GM18873 (cell line): ENCODE measurements at regions not wholly inside any gene's neighbourhood (a gene's known extent, or its start where the extent isn't known, plus 50 kb on each side); places are given as distances from the start of the nearest gene placed in this dataset.

Experiments
- ATAC-seq: cut with Tn5 transposase; IDR thresholded peaks from one replicate; pipeline ENCODE4 v1.9.1; 2021; ENCODE audit warnings: mild to moderate bottlenecking, moderate library complexity, moderate number of reproducible peaks; ENCODE audit not compliant: unreplicated experiment, low FRiP score

DNA sequence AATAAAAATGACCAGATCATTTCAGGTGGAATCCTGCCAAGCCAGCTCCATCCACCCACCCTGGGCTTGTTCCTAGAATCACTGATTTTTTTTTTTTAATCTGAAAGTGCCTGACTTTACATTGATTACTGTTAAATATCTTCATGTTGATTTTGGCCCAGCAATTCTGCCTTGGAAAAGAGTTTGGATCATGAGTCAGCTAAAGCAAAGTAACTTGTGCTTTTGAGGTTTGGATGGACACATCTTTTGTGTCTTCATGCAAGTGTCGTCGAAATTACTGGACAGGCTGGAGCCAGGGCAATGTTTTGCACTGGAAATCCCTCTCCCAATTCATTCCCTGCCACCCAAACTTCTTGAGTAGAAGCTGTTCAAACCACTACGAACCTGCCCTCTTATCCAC is 164.0 kb upstream of the SYT13 start:
- ATAC-seq = no peak

DNA sequence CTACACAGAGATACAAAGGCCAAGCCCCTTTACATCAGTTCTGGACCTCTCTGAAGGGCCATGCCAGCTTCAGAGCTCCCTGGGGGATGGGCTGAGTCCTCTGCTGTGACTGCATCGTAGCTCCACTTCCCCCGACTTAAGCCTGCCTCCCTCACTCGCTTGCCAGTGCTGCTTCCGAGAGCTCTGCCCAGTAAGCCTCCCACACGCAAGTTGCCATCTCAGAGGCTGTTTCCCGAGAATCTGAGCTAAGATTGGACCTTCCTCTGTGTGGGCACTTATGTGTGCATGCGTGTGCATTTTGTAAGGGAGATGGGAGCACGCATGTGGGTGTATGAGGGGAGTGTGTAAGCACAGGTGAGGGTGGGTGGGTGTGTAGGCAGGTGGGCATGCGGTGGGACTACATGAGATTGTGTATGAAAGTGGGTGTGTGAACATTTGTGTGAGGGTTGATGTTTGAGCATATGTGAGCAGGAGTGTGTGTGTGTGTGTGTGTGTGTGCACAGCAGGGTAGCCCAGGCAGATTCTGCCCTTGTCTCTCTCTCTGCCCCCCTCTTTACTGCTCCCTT is 163.0 kb upstream of the SYT13 start:
- no peak for ATAC-seq

DNA sequence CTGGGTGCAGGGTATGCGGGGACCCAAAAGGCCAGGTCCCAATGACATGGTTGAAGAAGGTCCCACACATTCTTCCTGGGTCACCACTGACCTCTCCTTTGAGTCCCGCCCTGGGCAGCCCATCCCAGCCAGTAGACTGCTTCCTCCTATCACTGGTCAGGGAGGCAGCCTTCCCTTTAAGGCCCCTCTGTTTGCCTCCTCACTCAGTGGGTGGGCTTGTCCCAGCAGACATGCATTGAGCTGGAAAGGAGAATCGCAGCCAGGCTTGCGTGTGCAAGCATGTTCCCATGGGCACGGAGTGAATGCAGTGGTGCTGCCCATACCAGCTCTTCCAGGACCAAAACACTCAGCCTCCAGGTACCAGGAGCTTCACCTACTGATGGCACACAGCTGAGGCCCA is 162.4 kb upstream of the SYT13 start:
- no peak for ATAC-seq

DNA sequence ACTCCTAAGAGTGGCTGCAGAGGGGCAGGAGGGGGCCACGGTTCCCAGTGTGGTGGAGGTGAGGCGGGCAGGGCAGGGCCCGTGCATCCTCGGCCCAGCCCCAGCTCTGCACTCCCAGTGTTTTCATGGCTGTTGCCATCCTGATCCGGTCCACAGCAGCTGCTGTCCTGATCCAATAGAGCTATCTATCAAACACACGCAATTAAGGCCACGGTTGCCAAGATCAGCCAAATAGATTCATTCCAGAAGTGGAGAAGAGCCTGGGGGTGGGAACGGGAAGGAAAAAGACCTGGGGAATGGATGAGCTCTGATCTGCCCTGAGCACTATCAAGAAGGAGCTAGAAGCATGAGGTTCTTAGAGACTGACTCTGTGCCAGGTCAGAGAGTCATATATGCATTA is 160.9 kb upstream of the SYT13 start:
- no peak for ATAC-seq

DNA sequence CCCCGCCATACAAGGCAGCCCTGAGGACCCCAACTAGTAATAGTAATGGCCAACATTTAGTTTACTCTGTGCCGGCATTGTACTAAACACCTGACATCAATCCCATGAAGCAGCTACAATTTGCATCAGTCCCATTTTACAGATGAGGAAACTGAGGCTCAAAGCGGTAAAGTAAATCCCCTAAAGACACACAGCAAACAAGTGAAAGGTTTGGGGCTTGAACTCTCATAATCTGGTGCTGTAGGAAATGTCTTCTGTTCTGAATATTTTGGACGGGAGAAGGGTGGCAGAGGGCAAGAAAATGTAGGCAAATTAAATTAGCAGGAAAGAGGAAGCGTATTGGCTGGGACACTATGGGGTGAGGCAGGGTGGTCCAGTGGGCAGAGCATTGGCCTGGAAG is 160.3 kb upstream of the SYT13 start:
- no peak for ATAC-seq

DNA sequence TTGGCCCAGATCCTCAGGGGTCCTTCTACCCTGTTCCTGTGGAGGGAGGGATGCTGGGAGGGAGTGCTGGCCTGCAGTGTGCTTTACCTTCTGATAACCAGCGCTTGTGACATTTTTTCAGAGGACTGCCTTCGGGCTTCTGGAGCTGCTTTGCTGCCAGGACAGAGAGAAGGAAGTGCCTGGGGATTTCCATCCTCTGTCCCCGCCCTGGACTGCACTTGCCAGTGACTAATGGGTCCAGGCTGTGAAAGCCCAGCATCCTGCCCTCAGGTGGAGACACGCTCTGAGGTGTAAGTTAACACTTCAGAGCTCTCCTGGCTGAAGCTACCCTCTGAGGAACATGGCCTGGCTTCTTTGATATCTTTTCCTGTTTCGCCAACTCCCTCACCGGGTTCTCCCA is 158.7 kb upstream of the SYT13 start:
- ATAC-seq = no peak

DNA sequence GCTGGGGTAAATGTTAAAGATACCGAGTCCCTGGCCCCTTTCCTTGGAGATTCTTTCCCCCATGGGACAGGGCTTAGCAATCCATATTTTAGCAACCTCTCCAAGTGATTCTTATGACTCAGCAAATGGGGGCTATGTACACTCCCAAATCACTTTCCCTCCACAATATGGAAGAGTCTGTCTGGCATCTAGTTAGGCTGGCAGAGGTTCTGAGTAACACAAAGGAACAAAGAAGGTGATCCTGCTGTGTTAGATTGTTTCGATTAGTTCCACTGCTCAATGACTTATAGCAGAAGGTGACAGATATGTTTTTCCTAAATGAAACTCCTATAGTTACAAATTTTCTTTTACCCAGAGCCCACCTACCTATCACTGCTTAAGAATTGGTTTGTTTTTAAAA is 154.0 kb upstream of the SYT13 start:
- no peak for ATAC-seq

DNA sequence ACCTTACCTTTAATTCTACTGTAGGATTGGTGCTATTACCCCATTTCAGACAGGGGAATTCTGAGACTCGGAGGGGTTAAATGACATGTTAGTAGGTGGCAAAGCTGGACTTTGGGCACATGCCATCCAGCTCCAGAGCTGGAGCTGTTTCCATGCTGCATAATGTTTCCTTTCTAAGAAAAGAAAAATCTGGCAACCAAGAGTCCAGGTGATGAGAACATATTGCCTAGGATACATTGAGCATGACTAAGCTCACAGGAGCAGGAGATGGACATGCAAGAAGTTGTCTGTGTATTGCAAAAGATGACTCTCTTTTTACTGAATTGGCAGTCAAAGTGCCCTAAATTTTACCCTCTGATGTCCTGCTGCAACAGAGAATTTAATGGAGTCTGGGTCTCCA is 150.8 kb upstream of the SYT13 start:
- no peak for ATAC-seq

DNA sequence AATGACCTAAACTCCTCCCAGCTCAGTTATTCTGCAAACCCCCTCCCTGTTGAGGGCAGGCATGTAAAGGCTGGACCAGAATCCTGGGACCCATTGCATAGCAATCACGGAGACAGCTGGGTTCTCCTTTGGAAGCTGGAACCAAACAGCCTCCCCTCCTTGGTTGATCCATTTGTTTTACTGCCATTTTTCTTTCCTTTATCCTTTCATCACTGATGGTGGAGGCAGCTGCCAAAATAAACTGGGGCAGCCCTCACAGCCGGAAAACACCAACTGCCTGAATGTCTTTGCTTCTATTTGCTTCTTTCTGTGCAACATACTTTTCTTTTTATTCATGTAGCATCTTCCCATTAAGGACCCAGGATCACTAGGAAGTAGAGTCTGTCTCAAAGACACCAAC is 150.0 kb upstream of the SYT13 start:
- no peak for ATAC-seq

DNA sequence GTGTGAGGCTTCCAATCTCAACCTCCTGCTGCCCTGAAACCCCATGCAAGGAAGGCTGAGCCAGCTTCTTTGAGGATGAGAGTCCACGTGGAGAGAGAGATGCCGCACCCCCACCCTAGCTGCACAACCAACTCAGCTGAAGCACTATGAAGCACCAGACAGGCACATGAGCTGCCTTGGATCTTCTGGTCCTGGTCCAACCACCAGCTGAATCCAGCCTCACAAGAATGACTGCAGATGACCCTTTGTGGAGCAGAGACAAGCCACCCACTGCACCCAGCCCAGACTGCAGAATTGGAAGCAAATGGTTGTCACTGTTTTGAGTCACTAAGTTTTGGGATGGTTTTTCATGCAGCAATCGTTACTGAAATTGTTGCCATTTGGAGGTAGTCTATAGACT is 149.6 kb upstream of the SYT13 start:
- ATAC-seq = no peak

DNA sequence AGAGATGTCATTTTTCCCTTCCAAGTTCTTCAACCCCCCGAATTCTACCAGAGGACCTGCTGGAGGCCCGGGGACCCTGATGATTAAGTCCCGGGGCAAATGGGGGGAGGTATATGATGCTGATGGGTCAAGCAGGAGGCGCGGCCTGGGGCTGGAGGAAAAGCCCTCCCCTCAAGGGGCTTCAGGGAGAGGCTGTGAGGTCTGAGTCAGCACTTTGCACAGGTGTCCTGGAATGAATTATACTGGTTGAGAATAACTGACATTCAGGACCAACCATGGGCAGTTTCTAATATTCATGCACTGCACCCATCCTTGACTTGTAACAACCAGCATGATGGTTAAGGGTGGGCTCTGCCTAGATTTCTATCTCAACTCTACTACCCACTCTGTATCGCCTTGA is 146.8 kb upstream of the SYT13 start:
- no peak for ATAC-seq

DNA sequence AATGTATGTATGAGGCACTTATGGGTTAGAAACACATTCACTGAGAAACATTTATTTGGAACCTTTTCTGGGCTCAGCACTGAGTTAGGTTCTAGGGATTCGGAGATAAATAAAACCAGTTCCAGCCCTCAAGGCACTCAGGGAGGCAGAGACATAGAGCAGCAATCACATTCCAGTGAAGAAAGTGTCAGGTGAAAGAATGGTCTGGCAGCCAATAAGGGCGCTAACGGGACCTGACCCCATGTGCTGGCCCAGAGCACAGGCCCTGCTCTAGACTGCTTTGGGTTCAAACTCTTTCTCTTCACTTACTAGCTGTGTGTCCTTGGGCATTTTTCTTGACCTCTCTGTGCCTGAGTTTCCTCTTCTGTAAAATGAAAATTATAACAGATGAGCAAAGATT is 146.0 kb upstream of the SYT13 start:
- ATAC-seq = no peak

DNA sequence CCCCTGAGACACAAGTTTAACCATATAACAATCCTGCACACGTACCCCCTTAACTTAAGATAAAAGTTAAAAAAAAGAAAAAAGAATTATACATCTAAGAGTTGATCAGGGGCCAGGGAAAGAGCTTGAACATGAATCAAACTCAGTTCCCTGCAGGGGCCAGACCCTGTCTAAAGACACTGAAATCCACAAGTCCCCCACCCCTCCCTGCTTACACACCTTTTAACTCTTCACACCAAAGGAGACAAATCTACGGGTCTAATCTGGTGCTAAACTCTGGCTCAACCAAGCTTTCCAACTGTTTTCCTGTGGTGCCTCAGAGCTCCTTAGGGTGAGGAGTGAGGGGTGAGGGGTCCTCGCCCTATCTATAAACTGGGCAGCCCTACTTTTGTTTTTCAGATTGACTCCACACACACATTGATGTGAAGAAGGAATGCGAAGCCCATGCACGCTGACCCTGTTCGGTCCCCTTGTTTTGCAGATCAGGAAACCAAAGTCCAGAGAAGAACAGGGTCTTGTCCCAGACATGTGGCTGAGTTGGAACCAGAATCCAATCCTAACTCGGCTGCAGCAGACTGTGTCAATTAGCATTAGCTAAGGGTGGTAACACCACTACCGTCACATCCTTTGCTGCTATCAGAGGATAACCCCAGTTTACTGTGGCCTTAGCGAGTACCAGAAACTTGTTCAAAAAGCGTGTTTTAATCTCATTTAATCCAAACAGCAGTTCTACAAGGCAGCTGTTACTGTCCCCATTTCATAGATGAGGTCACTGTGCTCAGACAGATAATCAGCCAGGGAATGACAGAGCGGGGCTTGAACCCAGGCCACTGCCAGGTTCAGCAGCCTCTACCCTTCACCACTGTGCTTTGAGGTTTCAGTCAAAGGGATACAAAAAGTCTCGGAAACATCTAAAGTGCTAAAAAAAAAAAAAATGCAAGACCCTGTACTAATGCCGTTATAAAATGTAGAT is 145.2 kb upstream of the SYT13 start:
- no peak for ATAC-seq

DNA sequence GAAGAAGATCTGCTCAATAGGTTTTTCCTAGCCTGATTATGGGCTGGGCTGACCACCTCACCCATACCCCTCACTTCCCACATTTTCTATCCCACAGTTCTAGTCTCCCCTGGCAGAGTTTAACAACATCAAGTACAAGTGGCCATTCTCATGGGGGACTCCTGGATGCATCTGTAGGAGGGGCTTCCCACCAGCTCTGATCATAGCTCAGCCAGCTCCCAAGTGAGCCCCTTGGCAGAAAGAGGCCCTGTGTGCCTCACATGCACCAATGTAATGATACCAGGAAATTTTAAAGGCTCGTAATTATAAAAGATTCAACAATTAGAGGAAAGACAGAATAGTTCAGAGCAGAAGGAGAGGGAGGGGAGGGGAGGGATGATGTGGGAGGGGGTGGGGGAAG is 144.2 kb upstream of the SYT13 start:
- no peak for ATAC-seq

DNA sequence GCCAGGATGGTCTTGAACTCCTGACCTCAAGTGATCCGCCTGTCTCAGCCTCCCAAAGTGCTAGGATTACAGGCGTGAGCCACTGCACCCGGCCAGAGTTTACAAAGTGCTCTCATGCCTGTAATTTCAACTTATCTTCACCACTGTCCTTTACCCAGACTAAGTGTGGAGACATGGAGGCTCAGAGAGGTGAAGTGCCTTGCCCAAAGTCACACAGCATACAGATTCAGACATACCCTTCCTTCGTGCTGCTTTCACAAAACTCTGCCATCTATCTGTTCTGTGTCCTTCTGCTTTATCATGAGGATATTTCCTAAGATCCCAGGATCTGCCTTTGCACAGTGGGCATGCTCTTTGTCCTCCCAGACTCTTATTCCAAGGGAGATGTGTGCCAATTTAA is 143.6 kb upstream of the SYT13 start:
- no peak for ATAC-seq

DNA sequence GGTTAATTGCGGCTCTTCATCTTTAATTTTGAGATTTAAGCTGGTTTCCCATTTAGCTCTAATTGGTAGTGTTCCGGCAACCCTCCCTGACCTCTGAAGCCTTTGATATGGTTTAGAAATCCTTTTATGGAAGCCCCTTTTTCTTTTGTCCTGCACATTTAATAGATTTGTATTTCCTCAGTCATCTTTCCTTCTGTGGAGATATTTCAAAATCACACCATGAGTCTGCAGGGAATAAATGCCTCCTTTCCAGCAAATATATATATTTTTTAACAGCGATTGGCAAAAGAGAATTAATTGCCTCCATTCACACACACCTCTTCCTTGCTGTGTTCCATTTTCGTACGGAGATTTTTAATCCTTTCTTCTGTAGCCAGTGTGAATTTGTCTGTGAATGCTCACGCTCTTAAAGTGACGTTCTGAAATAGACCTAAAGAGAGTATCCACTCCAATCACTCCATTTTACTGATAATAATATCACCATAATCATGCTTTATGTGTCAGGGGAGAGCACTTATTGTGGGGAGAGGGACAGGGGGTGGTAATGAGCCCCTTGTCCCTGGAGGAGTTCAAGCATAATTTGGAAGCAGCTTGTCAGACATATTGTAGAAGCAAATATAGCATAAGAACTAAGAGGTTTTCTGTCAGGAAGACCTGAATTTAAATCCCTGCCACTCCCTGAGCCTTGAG is 142.5 kb upstream of the SYT13 start:
- no peak for ATAC-seq

DNA sequence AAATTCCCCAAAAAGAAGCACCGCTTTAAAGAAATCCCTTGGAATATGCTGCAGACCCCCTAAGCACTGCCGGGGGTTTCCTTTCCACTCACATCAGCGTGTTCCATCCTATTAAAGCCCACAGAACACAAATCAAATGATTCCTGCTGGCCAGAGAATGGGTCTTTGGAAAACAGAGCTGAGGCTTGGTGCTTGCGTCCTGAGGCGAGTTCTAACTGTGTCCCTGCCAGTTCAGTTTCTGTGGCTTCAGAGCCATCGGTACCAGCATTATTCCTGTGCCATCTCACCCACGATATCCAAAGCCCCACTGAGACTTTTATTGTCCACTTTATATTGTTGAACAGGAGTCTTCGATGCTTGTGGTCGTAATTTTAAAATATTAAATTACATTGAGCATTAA is 142.0 kb upstream of the SYT13 start:
- no peak for ATAC-seq

DNA sequence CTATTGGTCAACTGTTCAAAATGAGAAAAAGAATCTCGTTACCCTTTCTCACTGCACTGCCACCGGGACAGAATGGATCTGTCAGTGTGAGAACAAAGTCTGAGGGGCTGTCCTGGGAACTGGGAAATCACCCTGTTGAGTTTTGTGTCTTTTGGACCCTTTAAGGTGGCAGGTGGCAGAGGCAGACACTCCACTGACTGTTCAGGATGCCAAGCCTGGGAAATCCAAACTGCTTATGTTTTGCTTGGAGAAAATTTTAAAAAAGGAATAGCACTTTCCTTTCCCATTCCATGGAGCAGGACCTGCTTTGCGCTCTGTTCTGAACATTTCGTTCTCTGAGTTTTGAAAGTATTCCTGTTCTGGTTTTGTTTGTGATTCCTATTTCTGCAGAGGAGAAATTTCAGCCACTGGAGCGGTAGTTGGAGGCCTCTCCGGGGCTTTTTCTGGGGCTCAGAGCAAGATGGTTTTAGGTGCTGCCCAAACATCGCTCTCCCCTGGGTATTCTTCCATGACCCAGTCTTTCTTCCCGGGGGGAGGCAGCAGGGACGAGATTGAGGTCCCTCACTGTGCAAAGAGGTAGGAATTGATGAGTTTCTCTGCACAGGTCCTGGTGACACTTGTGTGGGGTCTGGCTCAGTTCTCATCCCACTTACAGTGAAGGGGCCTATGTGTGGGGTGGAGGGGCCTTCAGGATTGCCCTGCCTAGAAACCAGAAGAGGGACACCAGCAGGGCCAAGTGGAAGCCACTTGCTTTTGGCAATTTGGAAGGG is 138.5 kb upstream of the SYT13 start:
- no peak for ATAC-seq

DNA sequence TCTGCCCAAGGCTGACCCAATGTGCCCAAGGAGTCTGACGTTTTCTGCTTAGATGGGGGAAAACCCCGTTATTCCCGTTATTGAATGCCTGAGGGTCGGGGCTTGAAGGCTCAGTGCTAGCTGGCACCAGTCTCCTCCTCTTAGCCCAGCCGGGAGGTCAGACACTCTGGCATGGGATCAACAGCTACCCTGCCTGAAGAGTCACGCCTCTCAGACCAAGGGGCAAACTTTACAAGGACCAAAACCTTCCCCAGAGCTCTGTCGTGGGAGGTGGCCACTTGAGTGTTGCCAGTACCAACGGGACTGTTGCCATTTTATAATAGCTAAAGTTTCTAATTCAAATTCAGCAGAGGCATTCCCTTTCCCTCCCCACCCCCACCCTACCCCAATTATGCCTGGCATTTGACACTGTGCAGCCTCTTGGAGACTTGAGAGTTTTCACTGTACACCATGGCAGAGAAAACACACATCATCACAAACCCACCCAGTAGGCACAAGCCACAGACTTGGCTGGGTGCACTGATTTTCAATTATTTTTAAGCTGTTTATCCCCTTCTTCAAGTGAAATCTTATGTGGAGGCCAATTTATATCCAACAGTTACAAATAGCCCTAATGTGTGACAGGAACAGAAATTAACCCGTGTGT is 137.5 kb upstream of the SYT13 start:
- no peak for ATAC-seq

DNA sequence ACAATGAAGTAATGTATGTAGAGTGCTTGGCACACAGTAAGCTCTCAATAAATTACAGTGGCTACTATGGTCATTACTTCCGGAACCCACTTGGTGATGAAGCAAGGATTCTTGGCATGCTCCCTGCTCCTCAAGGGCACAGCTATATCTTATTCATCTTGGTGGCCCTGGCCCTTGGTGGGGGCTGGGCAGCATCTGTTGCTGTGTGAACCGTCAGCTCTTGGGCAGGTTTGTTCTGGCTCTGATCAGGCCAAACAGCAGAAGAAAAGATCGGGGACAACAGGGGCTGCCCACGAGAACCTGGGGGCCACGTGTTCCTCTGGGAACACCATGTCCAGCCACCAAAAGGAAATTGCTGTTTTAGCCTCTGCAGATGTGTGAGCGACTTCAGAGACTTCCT is 136.9 kb upstream of the SYT13 start:
- no peak for ATAC-seq
